WERI-Rb-1 (cell line): ENCODE measurements at regions not wholly inside any gene's neighbourhood (a gene's known extent, or its start where the extent isn't known, plus 50 kb on each side); places are given as distances from the start of the nearest gene placed in this dataset.

Experiments used
- DNase-seq: peaks from one replicate; pipeline ENCODE4 v3.0.0-alpha.2; 2020
- H3K27ac ChIP-seq: fragments of 250-450 bp; sonication (Bioruptor Pico); 2 replicates; pipeline ENCODE4 v1.5.1; 2020; ENCODE audit warnings: mild to moderate bottlenecking, moderate library complexity
- H3K27me3 ChIP-seq: fragments of 250-450 bp; sonication (Bioruptor Pico); 2 replicates; pipeline ENCODE4 v1.5.1; 2021; ENCODE audit warnings: mild to moderate bottlenecking, low read depth, moderate library complexity; ENCODE audit not compliant: insufficient read depth, severe bottlenecking
- H3K36me3 ChIP-seq: fragments of 250-450 bp; sonication (Bioruptor Pico); 2 replicates; pipeline ENCODE4 v1.5.1; 2020; ENCODE audit warnings: mild to moderate bottlenecking, moderate library complexity
- H3K4me3 ChIP-seq: 2 replicates; pipeline ENCODE4 v1.5.1; 2011; ENCODE audit warnings: low read depth, mild to moderate bottlenecking, control low read depth, low read length
- H3K9me3 ChIP-seq: fragments of 250-450 bp; sonication (Bioruptor Pico); 2 replicates; pipeline ENCODE4 v1.5.1; 2021; ENCODE audit warnings: mild to moderate bottlenecking, moderate library complexity; ENCODE audit not compliant: severe bottlenecking
- TF ChIP-seq, protein P1 (sequence below): IDR thresholded peaks from 2 replicates; pipeline ENCODE4 v1.5.1; 2011; ENCODE audit warnings: low read depth, mild to moderate bottlenecking, control low read depth, inconsistent platforms, low read length

DNA sequence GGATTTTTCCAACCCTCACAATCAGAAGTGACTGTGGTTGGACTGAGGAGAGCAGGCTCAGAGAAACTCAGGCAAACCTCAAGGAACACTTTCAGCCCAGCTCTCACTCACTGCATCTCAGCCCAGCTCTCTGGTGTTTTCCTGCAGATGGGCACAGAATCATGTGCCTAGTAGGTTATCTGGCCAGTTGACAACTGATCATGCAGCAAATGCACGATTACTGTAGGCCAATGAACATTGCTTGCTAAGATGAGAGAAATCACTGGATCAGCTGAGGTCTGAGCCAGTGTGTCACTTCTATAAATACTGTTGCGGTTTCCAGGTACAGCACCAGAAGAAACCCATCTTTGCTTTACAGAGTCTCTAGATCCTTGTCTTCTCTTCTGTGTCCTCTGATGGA, 540.5 kb downstream of the CD83 start:
- TF ChIP-seq, protein P1, sequence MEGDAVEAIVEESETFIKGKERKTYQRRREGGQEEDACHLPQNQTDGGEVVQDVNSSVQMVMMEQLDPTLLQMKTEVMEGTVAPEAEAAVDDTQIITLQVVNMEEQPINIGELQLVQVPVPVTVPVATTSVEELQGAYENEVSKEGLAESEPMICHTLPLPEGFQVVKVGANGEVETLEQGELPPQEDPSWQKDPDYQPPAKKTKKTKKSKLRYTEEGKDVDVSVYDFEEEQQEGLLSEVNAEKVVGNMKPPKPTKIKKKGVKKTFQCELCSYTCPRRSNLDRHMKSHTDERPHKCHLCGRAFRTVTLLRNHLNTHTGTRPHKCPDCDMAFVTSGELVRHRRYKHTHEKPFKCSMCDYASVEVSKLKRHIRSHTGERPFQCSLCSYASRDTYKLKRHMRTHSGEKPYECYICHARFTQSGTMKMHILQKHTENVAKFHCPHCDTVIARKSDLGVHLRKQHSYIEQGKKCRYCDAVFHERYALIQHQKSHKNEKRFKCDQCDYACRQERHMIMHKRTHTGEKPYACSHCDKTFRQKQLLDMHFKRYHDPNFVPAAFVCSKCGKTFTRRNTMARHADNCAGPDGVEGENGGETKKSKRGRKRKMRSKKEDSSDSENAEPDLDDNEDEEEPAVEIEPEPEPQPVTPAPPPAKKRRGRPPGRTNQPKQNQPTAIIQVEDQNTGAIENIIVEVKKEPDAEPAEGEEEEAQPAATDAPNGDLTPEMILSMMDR, result no peak
- no peak for DNase-seq
- Histone ChIP-seq H3K9me3 (peaks cover 3% of the 10 kb centered on the region), H3K27me3 (no peaks in the 10 kb centered on the region), H3K36me3 (no peaks in the 10 kb centered on the region), H3K27ac (no peak overlapping the region), H3K4me3 (no peak overlapping the region)

DNA sequence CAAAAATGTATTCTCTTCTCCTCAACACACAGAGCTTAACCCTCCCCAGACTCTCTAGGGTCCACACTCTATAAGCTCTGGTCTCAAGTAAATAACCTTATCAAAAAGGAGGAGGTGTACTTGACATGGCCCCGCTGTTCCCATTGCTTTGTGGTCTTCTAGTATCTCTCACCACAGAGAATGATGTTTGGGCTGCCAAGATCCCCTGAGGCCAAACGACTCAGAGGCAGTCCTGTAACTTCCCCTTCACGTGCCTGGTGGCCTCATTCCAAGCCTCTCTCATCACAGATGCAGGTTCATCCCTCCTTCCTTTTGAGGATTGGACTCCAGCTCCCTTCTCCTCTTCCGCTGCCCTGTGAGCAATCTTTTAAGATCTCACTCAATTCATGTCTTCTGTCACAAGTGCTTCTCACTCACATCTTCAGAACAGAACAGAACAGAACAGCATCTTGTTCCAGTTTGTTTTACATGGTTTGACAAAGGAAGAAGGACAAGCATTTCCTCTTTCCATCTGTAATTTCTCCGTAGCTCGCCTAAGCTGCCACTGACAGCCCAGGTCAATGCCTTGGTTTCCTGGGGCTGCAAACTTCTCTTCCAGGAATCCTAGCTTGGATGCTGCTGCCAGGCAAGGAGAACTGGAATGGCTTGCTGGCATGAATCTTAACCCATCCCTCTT, 541.5 kb downstream of the CD83 start:
- Histone ChIP-seq H3K36me3 (no peaks in the 10 kb centered on the region), H3K27me3 (no peaks in the 10 kb centered on the region), H3K27ac (no peak overlapping the region), H3K4me3 (no peak overlapping the region), H3K9me3 (peaks cover 3% of the 10 kb centered on the region)
- no peak for DNase-seq
- TF ChIP-seq, protein P1, result no peak

DNA sequence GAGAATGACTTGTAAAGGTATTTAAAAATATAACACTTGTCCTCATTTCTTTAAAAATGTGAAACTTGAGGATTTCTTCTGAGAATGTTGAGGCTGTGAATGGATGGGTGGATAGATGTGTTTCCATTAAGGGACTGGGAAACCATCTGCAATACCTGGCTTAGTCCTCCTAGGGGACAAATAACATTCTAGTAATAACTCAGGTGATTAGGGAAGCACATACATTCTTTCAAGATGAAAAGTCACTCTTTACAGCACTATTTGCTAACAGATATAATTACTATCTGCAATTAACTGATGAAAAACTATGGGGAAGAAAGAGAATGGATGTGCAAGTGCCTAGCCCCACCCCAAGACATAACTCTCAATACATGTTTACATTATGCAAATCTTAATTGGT, 542.3 kb downstream of the CD83 start:
- H3K9me3 ChIP-seq, result peaks cover under 1% of the 10 kb centered on the region
- H3K4me3 ChIP-seq, result no peak overlapping the region
- DNase-seq, result no peak
- no peaks in the 10 kb centered on the region for H3K36me3 ChIP-seq
- TF ChIP-seq, protein P1, result no peak
- H3K27me3 ChIP-seq, result no peaks in the 10 kb centered on the region
- no peak overlapping the region for H3K27ac ChIP-seq

DNA sequence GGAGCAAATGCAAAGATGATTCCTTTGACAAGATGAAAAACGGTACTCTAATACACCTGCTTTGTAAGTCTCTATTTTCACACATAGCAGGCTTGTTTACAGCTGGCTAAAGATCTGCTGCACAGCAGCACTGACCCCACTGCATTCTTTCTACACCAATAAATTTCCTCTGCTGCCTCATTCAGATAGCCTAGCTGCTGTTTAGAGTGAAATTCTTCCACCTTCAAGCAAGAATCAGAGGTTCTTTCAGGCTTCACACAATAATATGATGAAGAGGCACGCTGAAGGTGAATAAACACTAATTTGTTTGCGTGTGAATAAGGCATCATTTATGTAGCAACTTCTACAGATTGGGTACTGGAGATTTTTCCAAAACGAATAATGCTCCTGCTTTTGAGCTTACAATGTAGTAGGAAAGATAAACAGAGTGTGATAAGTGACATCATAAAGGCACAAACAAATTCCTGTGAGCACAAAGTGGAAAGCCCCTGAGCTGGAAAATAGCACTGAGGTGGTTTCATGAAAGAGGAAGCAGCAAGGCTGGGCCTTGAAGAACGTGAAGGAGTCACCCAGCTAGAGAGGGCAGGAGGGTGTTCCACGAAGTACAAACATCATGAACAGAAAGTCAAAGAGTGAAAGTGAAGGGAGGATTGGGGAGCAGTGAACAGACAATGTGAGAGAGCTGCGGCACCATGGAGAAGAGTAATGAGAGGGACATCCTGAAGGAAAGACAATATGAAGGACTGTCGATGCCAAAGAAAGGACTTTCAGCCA, 543.4 kb downstream of the CD83 start:
- Histone ChIP-seq H3K27ac (no peak overlapping the region), H3K27me3 (no peaks in the 10 kb centered on the region), H3K9me3 (no peaks in the 10 kb centered on the region), H3K4me3 (no peak overlapping the region), H3K36me3 (no peaks in the 10 kb centered on the region)
- TF ChIP-seq, protein P1, result no peak
- no peak for DNase-seq

GRCh38 chr6:14661691-14662090, 544.1 kb downstream of the CD83 start:
- H3K36me3 ChIP-seq, result no peaks in the 10 kb centered on the region
- TF ChIP-seq, protein P1, result no peak
- no peak overlapping the region for H3K4me3 ChIP-seq
- no peaks in the 10 kb centered on the region for H3K9me3 ChIP-seq
- DNase-seq, result no peak
- H3K27ac ChIP-seq, result no peak overlapping the region
- no peaks in the 10 kb centered on the region for H3K27me3 ChIP-seq
